Esophagus squamous epithelium (tissue), 5 donors: ENCODE measurements at regions not wholly inside any gene's neighbourhood (a gene's known extent, or its start where the extent isn't known, plus 50 kb on each side); places are given as distances from the start of the nearest gene placed in this dataset.

ENCODE experiments used
- DNase-seq: peaks from one replicate; lab custom pipeline; 2025; lab: John Stamatoyannopoulos, UW
- H3K27ac ChIP-seq, 4 donors: fragments of 200-600 bp; sonication (generic); one replicate each; pipeline ENCODE4 v1.5.1; 2016 to 2019; ENCODE audit warnings: mild to moderate bottlenecking in 1 of 4
- H3K27me3 ChIP-seq, 4 donors: fragments of 200-600 bp; sonication (generic); 1 replicate in 3 of 4; 2 replicates in 1 of 4; pipeline versions ENCODE4 v1.5.1 to v1.6.0; 2017 to 2021; ENCODE audit warnings: antibody characterized with exemption in 1 of 4
- H3K36me3 ChIP-seq, 3 donors: fragments of 200-600 bp; sonication (generic); one replicate each; pipeline ENCODE4 v1.5.1; 2016 to 2019
- H3K4me1 ChIP-seq, 3 donors: fragments of 200-600 bp; sonication (generic); one replicate each; pipeline ENCODE4 v1.5.1; 2017 to 2019
- H3K4me3 ChIP-seq, 4 donors: fragments of 200-600 bp; sonication (generic); 1 replicate in 3 of 4; 2 replicates in 1 of 4; pipeline ENCODE4 v1.5.1; 2016 to 2019; ENCODE audit warnings: mild to moderate bottlenecking in 2 of 4, moderate library complexity in 1 of 4
- H3K9me3 ChIP-seq, 3 donors: fragments of 200-600 bp; sonication (generic); one replicate each; pipeline ENCODE4 v1.5.1; 2016 to 2019
- POLR2A ChIP-seq, 4 donors: fragments of 450-650 bp; IDR thresholded peaks; one replicate each; pipeline ENCODE4 v1.6.1; 2017; ENCODE audit warnings: antibody characterized with exemption in 4 of 4, mild to moderate bottlenecking in 4 of 4, moderate library complexity in 3 of 4
- WGBS, 2 donors: methylation state at CpG; one replicate each; pipeline ENCODE4 v1.1.5; 2018; 5-methylcytosine and 5-hydroxymethylcytosine counted together
- intact Hi-C: fragments of 100-400 bp; cut with DNase I; formaldehyde crosslinking; loops from one replicate; pipeline ENCODE4 v1.15.0; 2022
- TF ChIP-seq, protein P1 (sequence below), 6 experiments: fragments of 450-650 bp in 4 of 6; fragments of 200-600 bp in 2 of 6; sonication (generic) in 2 of 6; IDR thresholded peaks; one replicate each; pipeline ENCODE4 v1.5.1; 2016 to 2019; ENCODE audit warnings: antibody characterized with exemption in 6 of 6, mild to moderate bottlenecking in 4 of 6, moderate library complexity in 4 of 6
- donor health status: DM: yes; HTN: yes; CAD: no.

DNA sequence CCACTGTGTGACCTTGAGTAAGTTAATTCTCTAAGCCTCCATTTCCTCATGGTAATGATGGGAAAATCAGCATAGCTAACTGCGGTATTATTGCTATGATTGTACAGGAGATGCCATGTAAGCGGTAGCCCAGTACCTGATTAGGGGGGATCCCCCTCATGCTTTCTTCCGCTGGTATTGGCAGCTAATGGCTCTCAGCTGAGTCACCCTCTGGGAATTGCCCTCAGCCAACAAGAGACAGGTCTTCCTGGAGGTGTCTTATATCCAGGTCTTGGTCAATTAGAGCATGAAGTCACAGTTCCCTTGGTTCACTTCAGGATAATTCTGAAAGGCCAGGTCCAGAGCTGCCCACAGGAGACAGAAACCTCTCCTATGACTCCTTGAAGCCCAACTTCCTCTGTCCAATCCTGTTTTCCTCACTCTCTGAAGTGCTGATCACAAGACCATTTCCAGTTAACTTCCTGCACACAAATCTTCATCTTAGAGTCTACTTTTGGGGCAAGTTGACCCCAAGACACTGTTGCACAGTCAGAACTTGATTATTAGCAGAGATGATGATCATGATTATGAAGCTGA, 724.7 kb upstream of the ZNF385D start:
- no peak for DNase-seq
- intact Hi-C loops: no loop called here
- Histone ChIP-seq H3K4me1 (no peaks in the 10 kb centered on the region), H3K36me3 (no peaks in the 10 kb centered on the region), H3K4me3 (no peak overlapping the region), H3K9me3 (no peaks in the 10 kb centered on the region), H3K27ac (no peak overlapping the region), H3K27me3 (no peaks in the 10 kb centered on the region)
- 65 to 87% methylated on average over 3 of the region's 3 CpGs for WGBS, 2 donors
- no peak for TF ChIP-seq POLR2A (IDR thresholded peaks at IDR 0.05)
- TF ChIP-seq, protein P1, sequence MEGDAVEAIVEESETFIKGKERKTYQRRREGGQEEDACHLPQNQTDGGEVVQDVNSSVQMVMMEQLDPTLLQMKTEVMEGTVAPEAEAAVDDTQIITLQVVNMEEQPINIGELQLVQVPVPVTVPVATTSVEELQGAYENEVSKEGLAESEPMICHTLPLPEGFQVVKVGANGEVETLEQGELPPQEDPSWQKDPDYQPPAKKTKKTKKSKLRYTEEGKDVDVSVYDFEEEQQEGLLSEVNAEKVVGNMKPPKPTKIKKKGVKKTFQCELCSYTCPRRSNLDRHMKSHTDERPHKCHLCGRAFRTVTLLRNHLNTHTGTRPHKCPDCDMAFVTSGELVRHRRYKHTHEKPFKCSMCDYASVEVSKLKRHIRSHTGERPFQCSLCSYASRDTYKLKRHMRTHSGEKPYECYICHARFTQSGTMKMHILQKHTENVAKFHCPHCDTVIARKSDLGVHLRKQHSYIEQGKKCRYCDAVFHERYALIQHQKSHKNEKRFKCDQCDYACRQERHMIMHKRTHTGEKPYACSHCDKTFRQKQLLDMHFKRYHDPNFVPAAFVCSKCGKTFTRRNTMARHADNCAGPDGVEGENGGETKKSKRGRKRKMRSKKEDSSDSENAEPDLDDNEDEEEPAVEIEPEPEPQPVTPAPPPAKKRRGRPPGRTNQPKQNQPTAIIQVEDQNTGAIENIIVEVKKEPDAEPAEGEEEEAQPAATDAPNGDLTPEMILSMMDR (IDR thresholded peaks at IDR 0.05): no peak

DNA sequence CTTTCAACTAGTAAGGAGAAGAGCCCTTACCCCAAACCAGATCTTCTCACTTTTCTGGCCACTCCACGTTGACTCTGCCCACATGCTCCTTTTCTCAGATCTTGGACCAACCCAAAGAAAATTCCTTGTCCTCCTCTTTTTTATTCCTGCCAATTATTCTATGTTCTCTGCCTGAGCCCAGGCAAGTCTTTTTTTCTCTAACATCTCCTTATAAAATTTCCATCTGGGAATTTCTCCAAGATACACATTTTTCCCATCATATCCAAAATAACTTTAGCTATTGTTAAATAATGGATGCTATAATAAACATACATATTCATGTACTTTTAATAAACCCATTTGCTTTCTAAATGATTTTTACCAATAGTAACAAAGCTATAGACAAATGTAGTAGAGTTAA, 726.0 kb upstream of the ZNF385D start:
- intact Hi-C loops: no loop called here
- Histone ChIP-seq H3K4me1 (no peaks in the 10 kb centered on the region), H3K27me3 (no peaks in the 10 kb centered on the region), H3K9me3 (no peaks in the 10 kb centered on the region), H3K36me3 (no peaks in the 10 kb centered on the region), H3K4me3 (no peak overlapping the region), H3K27ac (no peak overlapping the region)
- no peak for DNase-seq
- WGBS, 2 donors: 19 to 28% methylated on average over 1 of the region's 1 CpG
- no peak for TF ChIP-seq POLR2A (IDR thresholded peaks at IDR 0.05)

DNA sequence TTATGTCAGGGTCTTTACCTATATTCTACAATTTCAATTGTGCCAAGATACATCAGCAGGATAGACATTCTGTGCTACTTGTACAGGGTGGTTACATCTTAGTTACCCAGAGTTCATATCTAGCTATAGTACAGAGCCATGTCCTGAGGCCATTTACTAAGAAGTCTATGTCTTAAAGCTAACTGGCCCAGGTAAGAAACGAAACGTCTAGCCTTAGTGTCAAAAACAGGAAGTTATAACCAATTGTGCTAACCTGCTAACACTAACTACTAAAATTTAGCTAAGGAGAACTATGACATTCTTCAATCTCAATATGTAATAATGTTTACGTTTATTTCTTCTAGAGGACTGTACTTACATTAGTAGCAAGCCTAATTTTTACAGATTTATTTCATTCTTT, 717.2 kb upstream of the UBE2E2 start:
- Histone ChIP-seq H3K9me3 (no peaks in the 10 kb centered on the region), H3K4me1 (no peaks in the 10 kb centered on the region), H3K27ac (no peak overlapping the region), H3K27me3 (no peaks in the 10 kb centered on the region), H3K36me3 (no peaks in the 10 kb centered on the region), H3K4me3 (no peak overlapping the region)
- TF ChIP-seq, protein P1 (IDR thresholded peaks at IDR 0.05): no peak
- no peak for DNase-seq
- 55 to 56% methylated on average over 3 of the region's 3 CpGs for WGBS, 2 donors
- intact Hi-C loops: no loop called here

DNA sequence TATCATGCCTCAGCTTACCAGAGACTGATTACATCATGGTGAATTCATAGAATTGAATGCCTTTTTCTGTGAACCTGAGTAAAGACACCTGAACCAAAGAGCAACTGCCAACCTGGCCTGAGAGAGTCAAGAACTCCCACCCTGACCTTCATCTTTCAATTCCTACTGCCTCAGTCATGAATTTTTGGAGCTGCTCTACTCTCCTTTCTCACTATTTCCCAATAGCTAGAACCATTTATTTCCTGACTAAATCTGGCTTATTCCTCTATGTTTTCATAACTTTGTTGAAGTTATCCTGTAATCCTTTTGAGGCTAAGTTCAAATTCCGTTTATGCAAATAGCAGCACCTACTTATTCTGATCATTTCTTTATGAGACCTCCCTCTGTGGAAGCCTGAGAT, 712.4 kb upstream of the UBE2E2 start:
- intact Hi-C loops: no loop called here
- Histone ChIP-seq H3K4me3 (no peak overlapping the region), H3K4me1 (no peaks in the 10 kb centered on the region), H3K36me3 (no peaks in the 10 kb centered on the region), H3K27ac (no peak overlapping the region), H3K27me3 (no peaks in the 10 kb centered on the region), H3K9me3 (no peaks in the 10 kb centered on the region)
- WGBS, 2 donors: 50 to 59% methylated on average over 1 of the region's 1 CpG
- no peak for DNase-seq
- TF ChIP-seq, protein P1 (IDR thresholded peaks at IDR 0.05): no peak
- TF ChIP-seq POLR2A (IDR thresholded peaks at IDR 0.05): no peak

DNA sequence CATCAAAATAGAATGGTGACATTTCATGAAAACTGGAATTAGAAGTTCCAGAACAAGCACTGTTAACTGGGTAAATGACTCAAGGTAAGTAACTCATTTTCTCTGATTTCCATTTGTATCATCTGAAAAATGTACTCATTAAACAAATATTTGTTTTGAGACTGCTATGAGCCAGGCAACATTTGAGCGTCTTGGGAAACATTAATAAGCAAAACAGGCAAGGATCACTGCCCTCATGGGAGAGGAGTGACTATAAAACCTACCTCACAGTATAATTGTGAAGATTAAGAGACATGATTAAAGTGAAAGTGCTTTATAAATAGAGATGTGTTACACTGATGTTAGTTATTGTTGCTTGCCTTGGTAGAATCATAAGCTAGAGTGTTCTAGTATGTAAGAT, 711.8 kb upstream of the UBE2E2 start:
- WGBS, 2 donors: 17 to 35% methylated on average over 1 of the region's 1 CpG
- no peak overlapping the region for H3K4me3 ChIP-seq
- H3K27me3 ChIP-seq: no peaks in the 10 kb centered on the region
- TF ChIP-seq, protein P1 (IDR thresholded peaks at IDR 0.05): no peak
- TF ChIP-seq POLR2A (IDR thresholded peaks at IDR 0.05): no peak
- no peak for DNase-seq
- no peaks in the 10 kb centered on the region for H3K36me3 ChIP-seq
- intact Hi-C loops: no loop called here
- H3K9me3 ChIP-seq: no peaks in the 10 kb centered on the region
- no peaks in the 10 kb centered on the region for H3K4me1 ChIP-seq
- no peak overlapping the region for H3K27ac ChIP-seq

DNA sequence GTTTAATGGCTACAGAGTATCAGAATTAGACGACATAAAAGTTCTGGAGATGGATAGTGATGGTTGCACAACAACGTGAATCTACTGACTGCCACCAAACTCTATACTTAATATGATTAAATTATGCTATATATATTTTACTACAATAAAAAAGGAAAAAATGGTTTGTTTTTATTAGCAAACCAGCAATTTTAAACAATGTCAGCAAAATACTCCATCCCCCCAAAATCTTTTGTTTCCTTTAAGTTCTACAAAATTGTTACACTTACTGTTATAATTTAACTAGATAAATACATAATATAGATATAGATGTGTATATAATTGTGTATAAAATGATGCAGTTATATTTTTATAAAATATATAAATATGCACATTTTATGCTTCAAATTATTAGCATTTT, 710.8 kb upstream of the UBE2E2 start:
- no peak overlapping the region for H3K4me3 ChIP-seq
- no peaks in the 10 kb centered on the region for H3K9me3 ChIP-seq
- no peak for DNase-seq
- H3K36me3 ChIP-seq: no peaks in the 10 kb centered on the region
- no peak overlapping the region for H3K27ac ChIP-seq
- TF ChIP-seq, protein P1 (IDR thresholded peaks at IDR 0.05): no peak
- TF ChIP-seq POLR2A (IDR thresholded peaks at IDR 0.05): no peak
- H3K4me1 ChIP-seq: no peaks in the 10 kb centered on the region
- intact Hi-C loops: no loop called here
- no peaks in the 10 kb centered on the region for H3K27me3 ChIP-seq
- 80 to 91% methylated on average over 2 of the region's 2 CpGs for WGBS, 2 donors
